ENCODE measurements at regions not wholly inside any gene's neighbourhood (a gene's known extent, or its start where the extent isn't known, plus 50 kb on each side); places are given as distances from the start of the nearest gene placed in this dataset.
"Not testable (repeated sequence)": the region's sequence is repeated elsewhere in the genome, so short reads cannot be mapped to it uniquely, and the experiment has no call there.

DNA sequence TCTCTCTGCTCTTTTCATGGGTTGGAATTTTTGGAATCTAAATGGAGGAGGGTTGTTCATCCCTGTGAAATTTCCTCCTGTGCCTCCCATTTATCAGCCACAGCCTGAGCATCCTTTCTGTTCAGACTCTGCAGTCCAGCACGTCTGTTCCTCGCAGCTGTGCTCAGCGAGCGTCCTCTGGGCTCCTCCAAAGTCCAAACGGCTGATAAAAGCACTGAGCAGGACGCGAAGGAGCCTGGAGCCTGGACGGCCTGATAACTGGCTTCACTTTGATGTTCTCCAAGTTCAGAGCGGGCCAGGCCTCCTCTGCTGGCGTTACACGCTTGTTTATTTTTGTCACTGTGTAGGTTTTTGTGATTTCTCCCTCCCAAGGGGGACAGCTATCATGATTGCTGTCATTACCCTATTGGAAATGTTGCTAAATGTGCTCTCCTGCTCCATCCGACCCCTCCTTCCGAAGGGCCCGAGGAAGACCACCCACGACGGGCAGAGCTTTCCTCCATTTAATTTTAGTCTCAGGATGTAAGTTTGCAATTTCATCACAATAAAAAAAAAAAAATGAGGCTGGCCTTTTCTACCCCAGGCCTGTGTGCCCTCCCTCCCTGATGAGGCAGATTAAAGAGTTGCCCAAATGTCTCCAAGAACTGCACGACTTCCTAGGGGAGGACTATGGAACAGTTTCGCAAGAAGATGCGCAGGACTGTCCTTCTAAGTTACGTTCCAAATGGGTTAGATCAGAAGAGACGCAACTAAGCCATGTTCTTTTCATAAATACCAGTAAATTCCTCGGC, 290.5 kb upstream of the FOXF1 start:
- no peak for DNase-seq

DNA sequence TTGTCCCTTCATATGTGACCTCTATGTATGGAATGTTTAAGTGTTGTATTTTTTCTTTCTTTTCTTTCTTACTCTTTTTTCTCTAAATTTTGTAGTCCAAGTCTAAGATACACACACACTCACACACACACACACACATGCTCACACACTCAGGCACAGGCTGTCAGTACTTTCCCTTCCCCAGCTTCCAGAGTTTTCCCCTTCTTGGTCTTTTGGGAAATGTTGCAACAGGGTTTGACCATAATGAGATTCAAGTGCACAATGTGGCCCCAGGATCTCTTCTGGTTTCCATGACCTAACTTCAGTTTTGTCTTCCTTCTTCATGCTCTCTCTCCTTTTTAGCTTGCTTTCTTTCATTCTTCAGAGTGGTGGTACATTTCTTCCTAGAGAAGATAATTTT, 289.8 kb upstream of the FOXF1 start:
- DNase-seq: no peak

DNA sequence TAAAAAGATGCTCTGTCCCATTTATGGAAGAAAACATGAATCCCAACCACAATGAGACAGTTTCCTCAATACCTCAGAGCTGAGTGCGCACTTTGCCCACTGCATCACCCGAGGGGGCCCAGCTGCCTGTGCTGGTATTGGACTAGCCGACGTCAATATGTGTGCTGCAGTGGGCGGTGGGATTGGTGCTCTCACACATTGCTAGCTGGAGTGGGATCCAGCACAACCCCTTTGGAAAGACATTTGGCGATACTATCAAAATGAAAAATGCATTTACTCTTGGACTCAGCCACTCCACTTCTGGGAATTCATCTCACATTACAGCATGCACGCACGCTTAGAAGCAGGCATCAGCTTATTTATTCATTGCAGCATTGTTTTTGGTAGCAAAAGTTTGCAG, 289.2 kb upstream of the FOXF1 start:
- DNase-seq: no peak

DNA sequence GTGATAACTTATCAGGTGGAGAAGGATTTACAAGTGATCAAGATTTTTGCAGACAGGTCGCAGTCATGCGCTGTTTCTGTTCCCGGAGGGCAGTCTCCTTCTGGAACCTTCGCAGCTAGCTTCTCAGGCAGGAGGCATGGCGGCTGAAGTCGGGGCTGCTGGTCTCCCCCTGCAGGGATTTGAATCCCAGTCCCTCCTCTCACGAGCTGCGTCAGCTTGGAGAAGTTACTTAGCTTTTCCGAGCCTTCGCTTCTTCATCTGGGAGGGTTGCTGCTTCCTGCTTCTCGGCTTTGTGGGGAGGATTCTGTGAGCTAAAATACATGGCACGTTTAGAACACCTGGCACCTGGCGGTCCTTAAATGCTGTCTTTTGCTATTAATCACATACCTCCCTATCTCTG, 287.8 kb upstream of the FOXF1 start:
- DNase-seq: no peak

DNA sequence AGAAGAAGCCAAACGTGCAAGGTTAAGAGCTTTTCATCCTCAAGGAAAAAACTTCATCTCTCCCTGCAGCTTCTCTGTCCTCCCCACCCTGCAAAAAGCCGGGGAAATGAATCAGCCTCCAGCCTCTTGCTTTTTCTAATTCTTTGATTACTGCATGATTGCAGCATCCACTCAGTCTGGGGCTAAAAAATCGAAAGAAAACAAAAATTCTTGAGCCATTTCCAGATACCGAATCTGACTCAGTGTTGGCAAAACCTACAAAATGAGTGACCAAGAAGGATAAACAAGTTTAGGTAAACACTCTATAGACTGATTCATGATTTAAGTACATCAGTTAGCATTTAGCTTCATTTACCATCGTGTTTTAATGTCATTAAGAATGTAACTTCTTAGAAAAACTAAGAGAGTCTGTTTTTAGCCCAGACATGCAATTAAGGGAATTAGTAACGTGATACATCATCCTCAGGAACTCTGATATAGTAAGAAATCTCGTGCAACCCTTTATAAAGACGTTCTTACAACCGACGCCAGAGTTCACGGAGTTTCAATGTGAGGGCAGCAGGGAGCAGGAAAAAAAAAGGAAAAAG, 287.3 kb upstream of the FOXF1 start:
- DNase-seq: no peak

DNA sequence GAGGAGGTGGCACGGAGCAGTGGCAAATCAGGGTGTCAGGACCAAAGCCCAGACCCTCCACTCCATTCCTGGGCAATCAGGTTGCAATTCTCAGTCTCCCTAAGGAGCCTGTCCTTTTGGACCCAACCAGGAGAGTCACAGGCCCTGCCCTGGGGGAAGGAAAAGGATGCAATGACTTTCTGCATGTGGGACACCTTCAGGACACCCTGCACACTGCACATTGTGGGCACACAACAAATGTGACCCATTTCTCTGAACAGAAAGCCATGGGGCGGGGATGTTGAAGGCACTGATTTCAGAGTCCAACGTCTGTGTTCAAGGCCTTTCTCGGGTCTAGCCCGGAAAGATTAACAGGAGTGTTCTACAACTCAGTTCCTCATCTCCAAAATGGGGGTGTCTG, 286.2 kb upstream of the FOXF1 start:
- DNase-seq: no peak

DNA sequence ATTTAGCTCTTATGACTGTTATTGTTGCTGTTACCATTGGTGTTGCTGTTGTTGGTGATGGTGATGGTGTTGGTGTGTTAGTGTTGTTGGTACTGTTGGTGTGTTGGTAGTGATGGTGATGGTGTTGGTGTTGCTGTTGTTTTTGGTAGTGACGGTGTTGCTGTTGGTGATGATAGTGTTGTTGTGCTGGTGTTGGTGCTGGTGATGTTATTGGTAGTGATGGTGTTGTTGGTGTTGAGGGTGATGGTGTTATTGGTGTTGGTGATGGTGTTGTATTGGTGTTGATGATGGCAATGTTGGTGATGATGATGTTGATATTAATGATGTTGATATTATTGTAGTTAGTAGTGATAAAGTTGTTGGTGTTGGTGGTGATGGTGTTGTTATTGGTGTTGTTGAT, 285.7 kb upstream of the FOXF1 start:
- DNase-seq: no peak

DNA sequence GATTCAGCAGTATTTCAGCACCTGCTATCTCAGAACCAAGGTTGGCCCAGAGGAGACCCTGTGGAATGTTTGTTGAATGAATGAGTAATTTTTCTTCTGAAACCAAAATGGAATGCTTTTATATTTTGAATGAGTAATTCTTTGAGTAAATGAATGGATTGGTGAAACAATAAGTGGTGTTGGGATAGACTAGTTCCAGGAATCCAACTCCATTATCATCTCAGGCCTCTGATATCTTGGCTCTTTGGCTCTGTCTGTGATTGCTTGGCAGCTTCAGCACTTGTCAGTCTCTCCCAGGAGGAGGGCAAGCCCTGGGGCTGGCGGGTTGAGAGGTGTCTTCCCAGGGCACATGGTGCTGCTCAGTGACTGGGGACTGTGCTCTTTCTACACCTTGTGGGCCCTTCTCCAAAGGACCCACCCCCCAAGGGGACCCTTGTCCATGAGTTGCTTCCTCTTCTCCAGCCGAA, 284.4 kb upstream of the FOXF1 start:
- DNase-seq: no peak

DNA sequence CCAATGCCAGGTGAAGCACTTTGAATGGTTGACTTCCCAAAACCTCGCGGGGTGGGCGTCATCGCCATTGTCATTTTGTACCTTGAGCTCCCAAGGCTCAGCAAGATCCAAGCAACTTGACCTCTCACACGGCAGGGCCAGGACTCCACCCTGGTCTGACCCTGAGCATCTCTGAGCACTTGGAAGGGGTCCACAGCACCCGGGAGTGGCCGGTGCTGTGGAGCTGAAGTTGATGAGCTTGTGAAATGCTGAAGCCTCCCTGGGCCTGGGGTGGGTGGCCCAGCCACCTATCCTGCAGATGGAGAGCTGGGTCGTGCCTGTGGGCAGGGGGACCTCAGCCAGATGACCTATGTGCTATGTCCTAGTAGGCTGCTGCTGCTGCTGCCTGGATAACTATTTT, 283.3 kb upstream of the FOXF1 start:
- DNase-seq: no peak

DNA sequence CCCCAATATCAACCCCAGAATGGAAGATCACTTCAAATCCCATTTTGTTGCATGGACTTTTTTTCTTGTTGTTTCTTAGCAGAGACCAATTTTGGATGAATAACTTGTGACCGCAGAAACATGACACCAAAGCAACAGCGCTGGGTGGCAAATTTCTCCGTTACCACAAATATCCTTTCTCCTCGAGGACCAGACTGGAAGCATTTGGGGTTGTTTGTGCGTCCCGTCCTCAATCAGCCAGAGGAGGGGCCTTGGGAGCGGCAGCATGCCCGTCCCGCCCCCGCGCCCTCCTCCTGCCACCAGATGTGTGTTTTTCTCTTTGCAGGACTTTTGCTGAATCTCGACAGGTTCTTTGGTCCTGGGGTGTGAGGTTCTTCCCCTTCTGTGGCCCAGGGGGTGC, 282.5 kb upstream of the FOXF1 start:
- DNase-seq: no peak

DNA sequence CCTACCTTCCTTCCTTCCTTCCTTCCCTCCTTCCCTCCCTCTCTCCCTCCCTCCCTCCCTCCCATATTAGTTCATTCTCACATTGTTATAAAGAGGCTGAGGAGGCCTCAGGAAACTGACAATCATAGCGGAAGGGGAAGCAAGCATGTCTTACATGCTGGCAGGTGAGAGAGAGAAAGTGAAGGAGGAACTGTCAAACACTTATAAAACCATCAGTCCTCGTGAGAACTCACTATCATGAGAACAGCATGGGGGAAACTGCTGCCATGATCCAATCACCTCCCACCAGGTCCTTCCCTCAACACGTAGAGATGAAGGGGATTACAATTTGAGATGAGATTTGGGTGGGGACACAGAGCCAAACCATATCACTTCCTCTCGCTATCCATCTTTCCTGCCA, 281.6 kb upstream of the FOXF1 start:
- DNase-seq: no peak

DNA sequence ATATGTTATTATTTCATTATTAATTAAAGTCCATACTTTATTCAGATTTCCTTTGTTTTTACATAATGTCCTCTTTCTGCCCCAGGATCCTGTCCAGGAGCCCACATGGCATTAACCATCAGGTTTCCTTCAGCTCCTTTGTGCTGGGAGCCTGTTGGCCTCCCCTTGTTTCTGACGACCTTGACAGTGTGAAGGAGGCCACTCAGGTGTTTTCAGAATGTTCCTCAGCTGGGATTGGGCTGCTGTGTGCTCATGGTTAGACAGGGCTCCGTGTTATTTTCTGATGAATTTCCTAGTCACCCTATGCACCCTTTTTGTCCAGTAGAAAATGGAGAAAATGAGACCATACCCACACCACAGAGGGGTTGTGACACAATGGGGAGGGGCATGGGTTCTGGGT, 281.0 kb upstream of the FOXF1 start:
- no peak for DNase-seq

DNA sequence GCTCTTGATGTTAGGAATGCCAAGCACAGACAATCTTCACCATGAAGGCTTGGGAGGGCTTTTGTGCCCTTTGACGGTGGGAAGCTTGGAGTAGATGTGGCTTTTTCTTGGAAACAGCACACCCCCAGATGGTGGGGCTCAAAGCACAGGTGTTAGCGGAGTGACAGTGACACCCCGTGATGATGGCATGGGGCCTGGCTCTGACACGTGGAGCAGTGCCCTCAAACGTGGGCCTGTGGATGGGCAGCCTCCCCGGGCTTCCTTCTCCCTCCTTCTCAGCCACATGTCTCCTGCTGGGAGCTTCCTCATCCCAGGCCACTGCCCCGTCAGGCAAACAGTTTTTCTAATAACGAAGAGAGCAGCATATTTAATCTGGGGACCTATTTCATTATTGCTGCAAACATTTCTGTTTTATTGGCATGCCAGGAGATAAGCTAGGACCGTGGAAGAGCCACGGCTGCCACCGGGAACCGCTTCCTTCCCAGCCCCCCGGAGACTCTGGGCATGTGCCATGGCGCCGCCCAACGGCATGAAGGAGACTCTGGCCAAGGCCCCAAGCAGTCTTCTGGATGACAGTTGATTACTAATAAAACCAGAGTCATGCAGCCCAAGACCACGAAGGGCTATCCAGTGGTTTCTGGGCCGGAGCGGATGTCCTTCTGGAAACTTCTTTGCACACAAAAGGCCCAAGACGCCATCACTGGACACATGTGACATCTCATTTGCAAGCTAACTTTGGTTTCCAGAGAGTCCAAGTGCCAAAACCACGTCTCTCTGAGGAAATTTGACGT, 280.3 kb upstream of the FOXF1 start:
- no peak for DNase-seq

DNA sequence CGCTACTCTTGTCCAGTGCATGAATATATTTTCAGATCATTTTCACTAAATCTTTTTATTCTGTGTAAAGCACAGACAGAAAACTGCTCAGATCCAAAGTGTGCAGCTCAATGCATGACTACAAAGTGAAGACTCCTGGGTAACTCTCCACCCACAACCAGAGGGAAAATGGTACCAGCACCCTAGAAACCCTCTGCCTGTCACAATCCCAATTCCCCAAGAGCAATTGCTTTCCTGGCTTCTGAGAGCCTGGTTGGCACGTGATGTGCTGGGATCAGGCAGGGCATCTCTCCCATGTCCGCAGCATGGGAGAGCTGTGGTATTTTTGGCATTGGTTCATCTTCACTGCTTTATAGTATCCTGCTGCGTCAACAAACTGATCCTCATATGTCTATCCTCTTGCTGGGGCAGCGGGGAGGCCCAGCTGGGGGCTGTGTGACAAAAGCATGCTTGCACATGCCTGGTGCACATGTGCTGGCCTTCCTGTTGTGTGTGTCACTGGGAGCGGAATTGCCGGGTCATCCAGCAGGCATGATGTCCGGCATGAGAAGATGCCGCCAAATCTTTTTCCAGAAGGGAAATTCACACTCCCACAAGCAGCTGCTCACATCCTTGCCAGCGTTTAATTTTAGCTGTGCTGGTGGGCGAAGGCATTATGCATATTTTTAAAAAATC, 278.9 kb upstream of the FOXF1 start:
- no peak for DNase-seq

DNA sequence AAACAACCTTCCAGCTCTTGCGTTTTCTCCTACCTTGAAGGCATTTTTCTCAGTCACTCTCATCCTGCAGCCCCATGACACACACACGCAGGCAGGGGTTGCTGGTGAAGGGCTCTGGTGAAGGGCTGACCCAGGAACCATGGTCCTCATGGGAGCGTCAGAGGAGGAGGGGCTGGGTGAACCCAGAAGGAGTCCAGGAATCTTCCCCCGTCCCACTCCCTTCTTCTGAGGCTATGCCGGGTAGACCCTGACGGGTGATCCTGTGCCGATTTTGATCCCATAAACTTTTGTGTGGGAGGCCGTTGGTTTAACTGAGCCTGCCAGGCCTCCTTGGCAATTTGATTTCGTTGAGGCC, 278.4 kb upstream of the FOXF1 start:
- no peak for DNase-seq

DNA sequence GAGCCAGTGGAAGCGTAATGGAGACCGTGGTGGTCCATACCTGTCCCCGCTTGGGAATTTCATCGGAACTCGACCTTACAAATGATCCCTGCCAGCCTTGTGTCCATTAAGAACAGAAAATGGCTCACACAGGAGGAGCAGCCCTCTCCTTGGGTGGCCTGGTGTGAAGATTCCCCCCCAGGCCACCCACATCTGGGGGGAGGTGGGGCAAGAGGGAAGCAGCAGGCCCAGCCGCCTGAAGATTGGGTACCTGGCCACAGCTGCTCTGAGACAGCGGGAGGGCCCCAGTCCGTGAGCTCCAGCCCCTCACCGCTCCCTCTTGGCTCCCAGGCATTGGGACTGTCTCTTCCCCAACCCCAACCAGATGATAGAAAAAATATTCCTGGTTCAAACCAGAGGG, 277.8 kb upstream of the FOXF1 start:
- DNase-seq: no peak

DNA sequence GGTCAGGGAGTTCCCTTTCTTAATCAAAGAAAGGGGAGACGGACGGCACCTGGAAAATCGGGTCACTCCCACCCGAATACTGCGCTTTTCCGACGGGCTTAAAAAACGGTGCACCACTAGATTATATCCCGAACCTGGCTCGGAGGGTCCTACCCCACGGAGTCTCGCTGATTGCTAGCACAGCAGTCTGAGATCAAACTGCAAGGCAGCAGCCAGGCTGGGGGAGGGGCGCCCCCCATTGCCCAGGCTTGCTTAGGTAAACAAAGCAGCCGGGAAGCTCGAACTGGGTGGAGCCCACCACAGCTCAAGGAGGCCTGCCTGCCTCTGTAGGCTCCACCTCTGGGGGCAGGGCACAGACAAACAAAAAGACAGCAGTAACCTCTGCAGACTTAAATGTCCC, 276.8 kb upstream of the FOXF1 start:
- DNase-seq: not testable (repeated sequence)

DNA sequence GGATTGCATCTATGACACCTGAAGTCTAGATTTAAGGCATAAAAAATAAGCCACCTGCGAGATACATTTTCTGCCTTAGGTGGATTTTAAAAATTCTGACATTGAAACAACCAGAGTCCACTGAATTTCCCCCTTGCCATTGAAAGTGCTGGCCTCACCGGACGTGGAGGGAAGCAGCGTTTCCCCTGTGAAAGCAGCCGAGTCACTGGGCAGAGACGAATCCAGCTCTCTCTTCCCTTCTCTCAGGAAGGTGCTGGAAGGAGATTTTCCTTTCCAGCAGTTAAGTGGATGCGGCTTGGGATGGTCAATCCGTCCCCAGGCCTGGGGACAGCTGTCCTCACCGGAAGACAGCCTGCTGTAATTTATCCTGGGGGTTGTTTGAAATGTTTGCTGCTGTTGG, 270.9 kb upstream of the FOXF1 start:
- no peak for DNase-seq

DNA sequence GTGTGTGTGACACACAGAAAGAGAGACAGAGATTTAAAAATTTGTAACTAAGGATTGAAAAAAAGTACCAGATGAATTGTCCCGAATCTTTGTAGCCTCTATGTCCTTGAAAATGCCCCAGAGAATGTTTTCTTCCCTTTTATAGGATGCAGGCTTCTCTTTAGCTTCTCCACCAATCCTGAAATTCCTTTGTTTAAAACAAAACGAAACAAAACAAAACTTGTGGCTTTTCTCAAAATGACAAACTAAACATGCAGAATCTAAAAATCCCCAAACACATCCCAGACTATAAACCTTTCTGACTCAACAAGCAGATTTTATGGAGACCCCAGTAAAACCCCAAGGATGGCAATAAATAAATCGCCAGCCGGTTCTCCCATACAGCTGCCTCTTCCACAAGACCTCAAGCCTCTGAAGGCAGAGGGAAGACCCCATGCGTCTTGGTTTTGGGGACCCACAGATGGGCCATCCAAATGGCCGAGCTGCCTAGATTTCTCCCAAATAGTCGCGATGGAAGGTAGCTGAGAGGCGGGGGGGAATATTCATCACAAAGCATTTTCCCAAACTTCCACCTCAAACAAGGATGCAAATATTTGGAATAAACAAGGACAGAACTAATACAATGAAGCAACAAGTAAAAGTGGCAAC, 269.5 kb upstream of the FOXF1 start:
- DNase-seq: no peak

DNA sequence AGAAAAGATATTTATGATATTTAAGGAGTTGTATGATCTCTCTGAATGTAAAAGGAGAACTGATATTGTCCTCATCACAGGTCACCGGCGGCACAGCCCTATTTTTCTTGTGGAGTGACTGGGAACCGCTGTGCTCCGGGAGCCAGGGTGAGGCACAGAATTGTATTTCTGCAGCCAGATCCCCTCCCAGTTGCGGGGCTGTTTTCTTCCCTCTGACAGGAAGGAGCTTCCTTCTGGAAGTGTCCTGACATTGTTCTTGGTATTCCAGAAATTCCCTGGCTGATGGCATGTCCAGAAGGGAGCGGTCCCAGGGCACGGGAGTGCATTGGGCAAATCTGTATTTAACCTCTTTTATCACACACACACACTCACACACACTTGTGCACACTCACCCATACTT, 268.6 kb upstream of the FOXF1 start:
- no peak for DNase-seq

DNA sequence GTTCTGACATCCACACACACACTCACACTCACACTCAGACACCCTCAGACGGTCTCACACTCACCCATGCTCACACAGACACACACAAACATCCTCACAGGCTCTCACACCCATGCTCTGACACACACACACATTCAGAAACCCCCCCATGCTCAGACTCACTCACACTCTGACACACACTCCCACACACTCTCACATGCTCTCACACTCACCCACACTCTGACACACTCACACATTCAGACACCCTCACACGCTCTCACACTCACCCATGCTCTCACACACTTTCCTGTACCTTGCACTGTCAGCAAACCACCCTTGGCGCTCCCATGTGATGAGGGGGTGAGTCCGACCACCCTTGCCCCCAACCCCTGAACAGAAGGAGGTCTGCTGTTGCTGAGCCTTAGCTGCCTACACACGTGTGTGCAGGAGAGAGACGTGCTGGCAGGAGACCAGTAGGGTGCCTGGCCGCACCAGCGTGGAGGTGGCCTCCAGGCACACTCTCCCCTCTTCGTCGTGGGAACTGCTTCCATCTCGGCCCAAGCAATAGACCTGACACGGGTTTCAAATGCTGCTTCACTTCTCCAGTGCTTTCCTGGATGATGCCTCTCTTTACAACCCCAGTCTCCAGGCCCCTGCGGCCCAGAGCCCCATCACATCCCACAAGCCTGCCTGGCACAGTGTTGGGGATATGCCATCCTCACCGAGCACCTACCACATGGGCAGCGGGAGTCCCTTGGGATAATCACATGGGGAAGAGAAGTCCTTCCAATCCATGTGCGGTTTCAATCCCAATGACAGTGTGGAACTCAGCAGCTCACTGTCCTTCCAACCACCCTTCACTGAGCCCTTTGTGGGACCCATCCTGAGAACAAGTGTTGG, 267.8 kb upstream of the FOXF1 start:
- DNase-seq: no peak

DNA sequence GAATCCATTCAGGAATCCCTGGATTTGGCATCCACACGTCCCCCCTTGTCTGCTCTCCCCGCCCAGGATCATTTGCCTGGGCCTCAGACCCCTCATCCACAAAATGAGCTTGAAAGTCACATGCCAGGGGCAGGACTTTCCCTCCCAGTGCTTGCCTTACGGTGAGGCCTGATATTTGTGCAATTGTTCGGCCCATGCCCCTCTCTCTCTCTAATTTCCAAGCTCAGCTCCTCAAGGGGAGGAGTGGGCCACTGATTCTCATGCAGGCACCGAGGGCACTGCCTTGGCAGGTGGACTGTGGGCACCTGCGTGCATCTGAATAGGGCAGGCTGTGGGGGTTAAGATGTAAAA, 267.2 kb upstream of the FOXF1 start:
- no peak for DNase-seq

Data from 8988T (cell line).